ENCODE measurements at regions not wholly inside any gene's neighbourhood (a gene's known extent, or its start where the extent isn't known, plus 50 kb on each side); places are given as distances from the start of the nearest gene placed in this dataset.

DNA sequence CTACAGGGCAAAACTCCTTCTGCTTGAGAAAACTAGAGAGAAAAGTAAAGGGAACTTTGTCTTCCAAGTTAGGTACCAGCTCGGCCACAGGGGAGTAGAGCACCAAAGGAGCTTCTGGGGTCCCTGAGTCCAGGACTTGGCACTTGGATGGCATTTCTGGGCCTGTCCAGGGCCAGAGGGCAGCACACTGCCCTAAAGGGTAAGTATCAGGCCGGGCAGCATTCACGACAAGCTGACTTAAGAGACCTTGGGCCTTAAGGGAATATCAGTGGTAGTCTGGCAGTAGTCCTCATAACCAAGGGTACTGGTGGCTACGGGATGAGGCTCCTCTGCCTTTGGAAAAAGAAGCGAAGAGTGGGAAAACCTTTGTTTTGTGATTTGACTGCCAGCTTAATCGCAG lies 632.7 kb downstream of the KLHL13 start:
- Histone ChIP-seq H3K4me3 (no peak overlapping the region), H3K9me3 (no peaks in the 10 kb centered on the region), H3K27ac (no peak overlapping the region), H3K36me3 (no peaks in the 10 kb centered on the region), H3K4me1 (no peaks in the 10 kb centered on the region), H3K27me3 (no peaks in the 10 kb centered on the region)
- FAIRE-seq (no peak), ATAC-seq (no peak), DNase-seq (no peak)
- WGBS, 2 donors: 83 to 90% methylated on average over 6 of the region's 6 CpGs
- TF ChIP-seq, protein P1, sequence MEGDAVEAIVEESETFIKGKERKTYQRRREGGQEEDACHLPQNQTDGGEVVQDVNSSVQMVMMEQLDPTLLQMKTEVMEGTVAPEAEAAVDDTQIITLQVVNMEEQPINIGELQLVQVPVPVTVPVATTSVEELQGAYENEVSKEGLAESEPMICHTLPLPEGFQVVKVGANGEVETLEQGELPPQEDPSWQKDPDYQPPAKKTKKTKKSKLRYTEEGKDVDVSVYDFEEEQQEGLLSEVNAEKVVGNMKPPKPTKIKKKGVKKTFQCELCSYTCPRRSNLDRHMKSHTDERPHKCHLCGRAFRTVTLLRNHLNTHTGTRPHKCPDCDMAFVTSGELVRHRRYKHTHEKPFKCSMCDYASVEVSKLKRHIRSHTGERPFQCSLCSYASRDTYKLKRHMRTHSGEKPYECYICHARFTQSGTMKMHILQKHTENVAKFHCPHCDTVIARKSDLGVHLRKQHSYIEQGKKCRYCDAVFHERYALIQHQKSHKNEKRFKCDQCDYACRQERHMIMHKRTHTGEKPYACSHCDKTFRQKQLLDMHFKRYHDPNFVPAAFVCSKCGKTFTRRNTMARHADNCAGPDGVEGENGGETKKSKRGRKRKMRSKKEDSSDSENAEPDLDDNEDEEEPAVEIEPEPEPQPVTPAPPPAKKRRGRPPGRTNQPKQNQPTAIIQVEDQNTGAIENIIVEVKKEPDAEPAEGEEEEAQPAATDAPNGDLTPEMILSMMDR (IDR thresholded peaks at IDR 0.05): no peak
- intact Hi-C loops (cut with DNase I): no loop called here

DNA sequence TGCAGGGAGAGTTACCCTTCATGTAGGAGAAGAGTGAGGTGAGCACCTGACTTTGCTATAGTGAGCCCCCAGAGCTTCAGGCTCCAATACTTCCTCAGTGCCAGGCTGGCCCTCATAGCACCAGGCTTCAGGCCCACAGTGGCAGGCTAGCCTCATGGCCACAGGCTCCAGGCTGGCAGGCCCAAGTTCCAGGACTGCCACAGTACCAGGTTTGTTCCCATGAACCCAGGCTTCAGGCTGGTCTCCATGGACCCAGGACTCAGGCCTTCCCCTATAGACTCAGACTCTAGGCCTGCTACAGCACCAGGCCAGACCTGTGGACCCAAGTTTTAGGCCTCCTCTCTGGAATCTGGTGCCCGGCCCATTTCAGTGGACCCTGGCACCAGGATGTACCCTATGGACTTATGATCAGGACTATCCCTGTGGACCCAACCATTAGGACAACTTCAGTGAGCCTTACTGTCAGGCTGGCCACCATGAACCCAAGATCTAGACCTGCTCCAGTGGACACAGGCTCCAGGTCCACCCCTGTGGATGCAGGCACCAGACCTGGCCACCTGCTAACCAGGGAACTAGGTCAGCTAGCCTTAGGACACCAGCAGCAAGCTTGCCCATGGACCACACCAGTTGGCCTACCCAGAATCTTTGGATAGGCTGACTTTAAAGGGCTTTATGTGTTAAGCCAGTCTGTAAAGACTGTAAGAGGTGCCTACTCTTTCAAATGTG lies 658.2 kb downstream of the KLHL13 start:
- no peaks in the 10 kb centered on the region for H3K36me3 ChIP-seq
- ATAC-seq (no peak), FAIRE-seq (no peak), DNase-seq (peak in 1 of 6 donors; percentile 28)
- H3K27me3 ChIP-seq: no peaks in the 10 kb centered on the region
- intact Hi-C loops (cut with DNase I): no loop called here
- no peaks in the 10 kb centered on the region for H3K4me1 ChIP-seq
- TF ChIP-seq, protein P1 (IDR thresholded peaks at IDR 0.05): no peak
- no peaks in the 10 kb centered on the region for H3K9me3 ChIP-seq
- no peak overlapping the region for H3K27ac ChIP-seq
- no peak overlapping the region for H3K4me3 ChIP-seq
- 81 to 82% methylated on average over 1 of the region's 1 CpG for WGBS, 2 donors

DNA sequence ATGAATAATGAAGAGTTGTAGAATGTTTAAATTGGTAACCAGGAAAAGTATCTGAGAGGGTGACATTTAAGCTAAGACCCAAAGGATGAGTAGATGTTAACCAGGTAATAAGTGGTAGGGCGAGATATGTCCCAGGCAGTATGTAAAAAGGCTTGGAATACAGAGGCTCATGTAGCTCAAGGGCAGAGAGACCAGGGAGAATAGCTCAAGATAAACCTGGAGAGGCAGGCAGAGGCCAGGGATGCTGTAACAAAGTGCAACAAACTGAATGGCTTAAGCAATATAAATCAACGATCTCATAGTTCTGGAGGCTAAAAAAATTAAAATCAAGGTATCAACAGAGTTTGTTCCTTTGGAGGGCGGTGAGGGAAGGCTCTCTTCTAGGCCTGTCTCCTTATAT lies 660.8 kb downstream of the KLHL13 start:
- H3K27me3 ChIP-seq: no peaks in the 10 kb centered on the region
- H3K36me3 ChIP-seq: no peaks in the 10 kb centered on the region
- DNase-seq (no peak), FAIRE-seq (no peak), ATAC-seq (no peak)
- H3K9me3 ChIP-seq: no peaks in the 10 kb centered on the region
- no peak overlapping the region for H3K27ac ChIP-seq
- H3K4me3 ChIP-seq: no peak overlapping the region
- TF ChIP-seq, protein P1 (IDR thresholded peaks at IDR 0.05): no peak
- intact Hi-C loops (cut with DNase I): no loop called here
- 87 to 89% methylated on average over 3 of the region's 3 CpGs for WGBS, 2 donors
- no peaks in the 10 kb centered on the region for H3K4me1 ChIP-seq

DNA sequence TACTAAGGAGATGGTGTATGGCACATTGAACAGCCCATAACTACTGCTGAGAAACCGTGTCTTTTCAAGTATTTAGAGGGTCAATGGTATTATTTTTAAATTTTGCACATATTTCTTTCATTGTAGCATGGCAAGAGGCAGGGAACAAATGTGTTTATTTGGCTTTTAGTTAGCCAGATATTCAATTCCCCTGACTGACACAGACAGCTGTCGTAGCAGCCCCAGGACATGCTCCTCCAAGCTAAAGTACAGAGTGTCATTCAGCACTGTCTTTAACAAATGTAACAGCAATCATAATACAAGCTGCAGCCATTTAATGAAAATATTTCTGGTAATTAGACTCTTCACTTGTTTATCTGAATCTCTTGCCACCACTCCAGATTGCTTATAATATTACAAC lies 687.1 kb downstream of the KLHL13 start:
- intact Hi-C loops (cut with DNase I): no loop called here
- H3K27ac ChIP-seq: no peak overlapping the region
- DNase-seq (no peak), ATAC-seq (no peak), FAIRE-seq (no peak)
- H3K4me1 ChIP-seq: no peaks in the 10 kb centered on the region
- 74 to 83% methylated on average over 2 of the region's 2 CpGs for WGBS, 2 donors
- no peaks in the 10 kb centered on the region for H3K27me3 ChIP-seq
- H3K36me3 ChIP-seq: no peaks in the 10 kb centered on the region
- no peak overlapping the region for H3K4me3 ChIP-seq
- TF ChIP-seq, protein P1 (IDR thresholded peaks at IDR 0.05): no peak
- H3K9me3 ChIP-seq: no peaks in the 10 kb centered on the region

DNA sequence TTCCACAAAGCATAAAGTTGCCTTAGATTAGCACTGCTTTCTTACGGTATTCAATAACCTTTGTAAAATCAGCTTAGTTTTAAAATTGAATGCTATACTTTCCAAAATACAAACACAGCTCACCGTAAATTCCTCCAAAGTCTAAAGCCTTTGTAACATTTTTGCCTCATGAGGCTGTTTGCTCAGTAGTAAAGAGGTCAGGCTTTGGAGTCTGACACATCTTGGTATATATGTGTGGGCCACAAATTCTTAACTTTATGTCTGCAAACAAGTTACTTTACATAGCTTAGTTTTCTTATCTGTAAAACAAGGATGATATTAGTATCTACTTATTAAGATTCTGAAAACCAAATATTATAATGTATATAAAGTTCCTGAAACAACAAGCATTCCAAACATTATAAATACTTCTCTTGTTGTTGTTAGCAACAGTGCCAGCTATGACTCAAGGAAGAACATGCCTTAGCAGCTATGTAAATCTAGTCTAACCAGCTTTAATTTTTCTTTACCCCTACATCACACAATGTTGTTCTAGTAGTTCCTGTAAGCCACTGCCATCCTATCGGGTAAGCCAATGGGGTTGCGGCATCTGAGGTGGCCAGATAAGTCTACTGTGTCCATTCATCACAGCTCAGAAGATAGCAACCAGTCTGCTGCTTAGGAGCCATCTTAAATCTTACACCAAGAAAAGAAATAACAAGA lies 709.0 kb downstream of the KLHL13 start:
- Histone ChIP-seq H3K9me3 (no peaks in the 10 kb centered on the region), H3K36me3 (no peaks in the 10 kb centered on the region), H3K4me3 (no peak overlapping the region), H3K4me1 (no peaks in the 10 kb centered on the region), H3K27ac (no peak overlapping the region), H3K27me3 (peaks cover 0 to 6% (median 0%) of the 10 kb centered on the region in 4 donors)
- TF ChIP-seq, protein P1 (IDR thresholded peaks at IDR 0.05): no peak
- FAIRE-seq (no peak), ATAC-seq (no peak), DNase-seq (no peak)
- WGBS, 2 donors: 69 to 73% methylated on average over 4 of the region's 4 CpGs
- intact Hi-C loops (cut with DNase I): no loop called here

All from pancreas (tissue), 10 donors.